H1 (cell line): ENCODE measurements at regions not wholly inside any gene's neighbourhood (a gene's known extent, or its start where the extent isn't known, plus 50 kb on each side); places are given as distances from the start of the nearest gene placed in this dataset.

ENCODE experiments used
- BRCA1 ChIP-seq: IDR thresholded peaks from 2 replicates; pipeline ENCODE4 v1.6.1; 2012; ENCODE audit warnings: low read depth, low read length, improper control_type of control experiment
- CEBPB ChIP-seq: IDR thresholded peaks from 2 replicates; pipeline ENCODE4 v1.6.1; 2012; ENCODE audit warnings: low read depth, low read length
- EZH2 ChIP-seq: fragments of 200-600 bp; sonication (generic); IDR thresholded peaks from 2 replicates; pipeline ENCODE4 v1.7.1; 2012; ENCODE audit warnings: low read depth, mild to moderate bottlenecking, moderate library complexity, low read length, inconsistent platforms; ENCODE audit not compliant: severe bottlenecking
- JUN ChIP-seq: IDR thresholded peaks from 2 replicates; pipeline ENCODE4 v1.6.1; 2011; ENCODE audit warnings: low read depth, mild to moderate bottlenecking, improper control_type of control experiment, low read length
- NRF1 ChIP-seq: IDR thresholded peaks from 2 replicates; pipeline ENCODE4 v1.6.1; 2011; ENCODE audit warnings: mild to moderate bottlenecking, low read depth, low read length, improper control_type of control experiment
- PHF8 ChIP-seq: fragments of 200-600 bp; sonication (generic); conservative IDR thresholded peaks from 2 replicates; pipeline ENCODE4 v1.7.1; 2012; ENCODE audit warnings: low read depth, mild to moderate bottlenecking, inconsistent platforms, low read length, moderate library complexity
- POLR2A ChIP-seq, 2 experiments: IDR thresholded peaks; 1 replicate in 1 of 2; 2 replicates in 1 of 2; pipeline ENCODE4 v1.6.1; 2011; ENCODE audit warnings: low read depth in 2 of 2, low read length in 2 of 2, mild to moderate bottlenecking in 2 of 2; ENCODE audit errors: control extremely low read depth in 1 of 2
- RBBP5 ChIP-seq: IDR thresholded peaks from 2 replicates; pipeline ENCODE4 v1.7.1; 2012; ENCODE audit warnings: low read depth, mild to moderate bottlenecking, inconsistent platforms, low read length, moderate library complexity, borderline replicate concordance
- SIN3A ChIP-seq, 2 experiments: IDR thresholded peaks in 1 of 2; conservative IDR thresholded peaks in 1 of 2; 2 replicates each; pipeline ENCODE4 v1.6.1; 2011 to 2012; ENCODE audit warnings: low read length in 2 of 2, improper control_type of control experiment in 1 of 2, low read depth in 1 of 2, mild to moderate bottlenecking in 1 of 2
- TF ChIP-seq, protein P1 (sequence below), 3 experiments: IDR thresholded peaks; 1 replicate in 2 of 3; 2 replicates in 1 of 3; pipeline versions ENCODE4 v1.5.1 to v1.6.1; 2011; ENCODE audit warnings: low read length in 3 of 3, mild to moderate bottlenecking in 3 of 3, inconsistent platforms in 2 of 3, low read depth in 1 of 3, moderate library complexity in 1 of 3; ENCODE audit not compliant: insufficient read depth in 1 of 3; ENCODE audit errors: control extremely low read depth in 1 of 3

- no peak for TF ChIP-seq NRF1
- TF ChIP-seq EZH2 = no peak
- TF ChIP-seq, protein P1, sequence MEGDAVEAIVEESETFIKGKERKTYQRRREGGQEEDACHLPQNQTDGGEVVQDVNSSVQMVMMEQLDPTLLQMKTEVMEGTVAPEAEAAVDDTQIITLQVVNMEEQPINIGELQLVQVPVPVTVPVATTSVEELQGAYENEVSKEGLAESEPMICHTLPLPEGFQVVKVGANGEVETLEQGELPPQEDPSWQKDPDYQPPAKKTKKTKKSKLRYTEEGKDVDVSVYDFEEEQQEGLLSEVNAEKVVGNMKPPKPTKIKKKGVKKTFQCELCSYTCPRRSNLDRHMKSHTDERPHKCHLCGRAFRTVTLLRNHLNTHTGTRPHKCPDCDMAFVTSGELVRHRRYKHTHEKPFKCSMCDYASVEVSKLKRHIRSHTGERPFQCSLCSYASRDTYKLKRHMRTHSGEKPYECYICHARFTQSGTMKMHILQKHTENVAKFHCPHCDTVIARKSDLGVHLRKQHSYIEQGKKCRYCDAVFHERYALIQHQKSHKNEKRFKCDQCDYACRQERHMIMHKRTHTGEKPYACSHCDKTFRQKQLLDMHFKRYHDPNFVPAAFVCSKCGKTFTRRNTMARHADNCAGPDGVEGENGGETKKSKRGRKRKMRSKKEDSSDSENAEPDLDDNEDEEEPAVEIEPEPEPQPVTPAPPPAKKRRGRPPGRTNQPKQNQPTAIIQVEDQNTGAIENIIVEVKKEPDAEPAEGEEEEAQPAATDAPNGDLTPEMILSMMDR (IDR thresholded peaks at IDR 0.05; ENCODE audit: control extremely low read depth in 1 of 3, insufficient read depth in 1 of 3, low read depth in 1 of 3, low read length in 3 of 3) = no peak
- no peak for TF ChIP-seq CEBPB
- no peak for TF ChIP-seq POLR2A (IDR thresholded peaks at IDR 0.05; ENCODE audit: control extremely low read depth in 1 of 2, low read depth in 2 of 2, low read length in 2 of 2)
- TF ChIP-seq PHF8 = no peak
- TF ChIP-seq RBBP5 = no peak
- no peak for TF ChIP-seq JUN
- no peak for TF ChIP-seq BRCA1
- TF ChIP-seq SIN3A (conservative IDR thresholded peaks at IDR 0.05 in 1 of 2, IDR thresholded peaks at IDR 0.05 in 1 of 2; ENCODE audit: low read depth in 1 of 2, low read length in 2 of 2) = no peak
These were observed 96.6 kb upstream of the NXT1 start for GRCh38 chr20:23254034-23254433.
